ENCODE measurements at regions not wholly inside any gene's neighbourhood (a gene's known extent, or its start where the extent isn't known, plus 50 kb on each side); places are given as distances from the start of the nearest gene placed in this dataset.

GRCh38 chr2:175359710-175360109 is 178.2 kb upstream of the ATP5MC3 start:
- Mint-ChIP-seq H3K4me3 (ENCODE audit: unreplicated experiment) (no peak overlapping the region), H3K9me3 (ENCODE audit: unreplicated experiment) (no peaks in the 10 kb centered on the region), H3K36me3 (ENCODE audit: low read depth, unreplicated experiment) (no peaks in the 10 kb centered on the region), H3K27me3 (ENCODE audit: low read depth, unreplicated experiment) (peaks cover 15% of the 10 kb centered on the region), H3K4me1 (ENCODE audit: low read depth, unreplicated experiment) (no peaks in the 10 kb centered on the region), H3K27ac (ENCODE audit: unreplicated experiment) (no peak overlapping the region)
- no peaks in the 10 kb centered on the region for H3K4me1 ChIP-seq (ENCODE audit: insufficient read depth, low read length)
- H4K20me1 ChIP-seq (ENCODE audit: insufficient read depth, low read length): no peaks in the 10 kb centered on the region
- H3K27me3 ChIP-seq (ENCODE audit: insufficient read depth, low read length): peaks cover 10% of the 10 kb centered on the region
- FAIRE-seq: no peak
- H3K9me3 ChIP-seq (ENCODE audit: insufficient read depth, low read depth, low read length): no peaks in the 10 kb centered on the region
- no peak overlapping the region for H2AFZ ChIP-seq (ENCODE audit: low read depth, low read length)
- no peaks in the 10 kb centered on the region for H3K79me2 ChIP-seq (ENCODE audit: insufficient read depth, low read length)
- H3K27ac ChIP-seq (ENCODE audit: low read depth, low read length): no peak overlapping the region
- no peak overlapping the region for H3K4me2 ChIP-seq (ENCODE audit: low read length)
- no peak for DNase-seq (ENCODE audit: low read depth)
- H3K36me3 ChIP-seq (ENCODE audit: insufficient read depth, low read length): no peaks in the 10 kb centered on the region
- TF ChIP-seq CTCF (IDR thresholded peaks at IDR 0.05; ENCODE audit: insufficient read depth, low read depth, low read length): no peak
- TF ChIP-seq EZH2 (IDR thresholded peaks at IDR 0.05; ENCODE audit: insufficient read depth, low read length): no peak
- no peak overlapping the region for H3K9ac ChIP-seq (ENCODE audit: low read length)
- H3K4me3 ChIP-seq (ENCODE audit: insufficient read depth, low read depth, low read length): no peak overlapping the region

GRCh38 chr2:175356901-175357300 is 175.4 kb upstream of the ATP5MC3 start:
- Histone ChIP-seq H3K4me2 (ENCODE audit: low read length) (no peak overlapping the region), H3K4me3 (ENCODE audit: insufficient read depth, low read depth, low read length) (no peak overlapping the region), H4K20me1 (ENCODE audit: insufficient read depth, low read length) (no peaks in the 10 kb centered on the region), H3K36me3 (ENCODE audit: insufficient read depth, low read length) (no peaks in the 10 kb centered on the region), H3K27ac (ENCODE audit: low read depth, low read length) (no peak overlapping the region), H3K4me1 (ENCODE audit: insufficient read depth, low read length) (no peaks in the 10 kb centered on the region), H3K9me3 (ENCODE audit: insufficient read depth, low read depth, low read length) (no peaks in the 10 kb centered on the region), H3K79me2 (ENCODE audit: insufficient read depth, low read length) (no peaks in the 10 kb centered on the region), H3K27me3 (ENCODE audit: insufficient read depth, low read length) (peaks cover 5% of the 10 kb centered on the region), H2AFZ (ENCODE audit: low read depth, low read length) (no peak overlapping the region), H3K9ac (ENCODE audit: low read length) (no peak overlapping the region)
- no peaks in the 10 kb centered on the region for H3K36me3 Mint-ChIP-seq (ENCODE audit: low read depth, unreplicated experiment)
- H3K27ac Mint-ChIP-seq (ENCODE audit: unreplicated experiment): no peak overlapping the region
- H3K4me3 Mint-ChIP-seq (ENCODE audit: unreplicated experiment): no peak overlapping the region
- DNase-seq (ENCODE audit: low read depth): no peak
- FAIRE-seq: no peak
- TF ChIP-seq EZH2 (IDR thresholded peaks at IDR 0.05; ENCODE audit: insufficient read depth, low read length): no peak
- TF ChIP-seq CTCF (IDR thresholded peaks at IDR 0.05; ENCODE audit: insufficient read depth, low read depth, low read length): no peak
- H3K27me3 Mint-ChIP-seq (ENCODE audit: low read depth, unreplicated experiment): peaks cover 19% of the 10 kb centered on the region
- no peaks in the 10 kb centered on the region for H3K4me1 Mint-ChIP-seq (ENCODE audit: low read depth, unreplicated experiment)
- H3K9me3 Mint-ChIP-seq (ENCODE audit: unreplicated experiment): peaks cover 2% of the 10 kb centered on the region

- Histone ChIP-seq H3K27ac (ENCODE audit: low read depth, low read length) (no peak overlapping the region), H3K9ac (ENCODE audit: low read length) (no peak overlapping the region), H3K4me2 (ENCODE audit: low read length) (no peak overlapping the region), H3K36me3 (ENCODE audit: insufficient read depth, low read length) (no peaks in the 10 kb centered on the region), H3K79me2 (ENCODE audit: insufficient read depth, low read length) (no peaks in the 10 kb centered on the region), H3K9me3 (ENCODE audit: insufficient read depth, low read depth, low read length) (no peaks in the 10 kb centered on the region), H2AFZ (ENCODE audit: low read depth, low read length) (no peak overlapping the region), H3K4me1 (ENCODE audit: insufficient read depth, low read length) (no peaks in the 10 kb centered on the region), H4K20me1 (ENCODE audit: insufficient read depth, low read length) (no peaks in the 10 kb centered on the region), H3K27me3 (ENCODE audit: insufficient read depth, low read length) (peaks cover 4% of the 10 kb centered on the region), H3K4me3 (ENCODE audit: insufficient read depth, low read depth, low read length) (no peak overlapping the region)
- no peaks in the 10 kb centered on the region for H3K36me3 Mint-ChIP-seq (ENCODE audit: low read depth, unreplicated experiment)
- DNase-seq (ENCODE audit: low read depth) (no peak), FAIRE-seq (no peak)
- H3K4me1 Mint-ChIP-seq (ENCODE audit: low read depth, unreplicated experiment): no peaks in the 10 kb centered on the region
- peaks cover 2% of the 10 kb centered on the region for H3K9me3 Mint-ChIP-seq (ENCODE audit: unreplicated experiment)
- H3K4me3 Mint-ChIP-seq (ENCODE audit: unreplicated experiment): no peak overlapping the region
- H3K27ac Mint-ChIP-seq (ENCODE audit: unreplicated experiment): no peak overlapping the region
- no peak for TF ChIP-seq CTCF (IDR thresholded peaks at IDR 0.05; ENCODE audit: insufficient read depth, low read depth, low read length)
- no peak for TF ChIP-seq EZH2 (IDR thresholded peaks at IDR 0.05; ENCODE audit: insufficient read depth, low read length)
- H3K27me3 Mint-ChIP-seq (ENCODE audit: low read depth, unreplicated experiment): peaks cover 16% of the 10 kb centered on the region
Observed at GRCh38 chr2:175355246-175355645, 173.7 kb upstream of the ATP5MC3 start.
